DMS153 (cell line): ENCODE measurements at regions not wholly inside any gene's neighbourhood (a gene's known extent, or its start where the extent isn't known, plus 50 kb on each side); places are given as distances from the start of the nearest gene placed in this dataset.
"Not testable (repeated sequence)": the region's sequence is repeated elsewhere in the genome, so short reads cannot be mapped to it uniquely, and the experiment has no call there.

Experiments used
- DNase-seq: peaks from one replicate; lab custom pipeline; 2025; lab: John Stamatoyannopoulos, UW

DNA sequence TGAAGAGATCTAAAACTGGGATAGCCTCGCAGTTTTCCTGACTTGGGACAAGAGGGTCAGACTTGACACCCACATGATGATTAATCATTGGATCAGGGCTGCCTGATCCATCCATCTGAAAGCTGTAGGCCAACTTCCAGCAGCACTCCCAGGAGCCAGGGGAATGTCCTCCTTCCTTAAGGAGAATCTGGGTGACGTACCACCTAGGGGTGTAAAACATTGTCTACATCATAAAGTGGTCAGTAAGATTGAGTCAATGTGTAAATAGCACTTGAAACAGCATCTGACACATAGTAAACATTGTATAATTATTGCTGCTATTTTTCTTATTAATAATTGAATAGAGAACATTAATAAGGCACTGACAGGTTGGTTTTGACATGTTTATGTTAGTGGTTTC lies 392.8 kb downstream of the JRKL start:
- DNase-seq: no peak

- no peak for DNase-seq
Observed at GRCh38 chr11:96783311-96783710, 393.5 kb downstream of the JRKL start.

- no peak for DNase-seq
Observed at GRCh38 chr11:96785073-96785472, 395.3 kb downstream of the JRKL start.

DNA sequence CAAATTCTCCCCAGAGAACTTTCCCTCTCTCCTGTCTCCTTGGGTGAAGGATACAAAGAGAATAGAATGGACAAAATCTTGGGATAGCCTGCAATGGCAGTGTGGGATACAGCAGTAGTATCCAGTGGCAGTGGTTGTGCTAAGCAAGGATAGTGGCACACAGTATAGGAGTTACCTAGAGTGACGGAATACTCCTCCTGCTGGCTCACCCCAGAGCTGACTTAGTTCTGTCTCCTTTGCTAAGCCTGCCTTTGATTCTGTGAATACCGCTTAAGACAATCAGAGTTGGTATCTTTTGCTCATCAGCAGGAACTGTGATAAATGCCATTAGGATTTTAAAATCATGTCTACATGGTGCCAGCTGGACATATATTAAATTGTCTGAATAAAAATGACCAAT lies 404.3 kb downstream of the JRKL start:
- no peak for DNase-seq

- no peak for DNase-seq
Observed at GRCh38 chr11:96798445-96798844, 408.6 kb downstream of the JRKL start.

GRCh38 chr11:96815236-96815635 lies 425.4 kb downstream of the JRKL start:
- DNase-seq: no peak

DNA sequence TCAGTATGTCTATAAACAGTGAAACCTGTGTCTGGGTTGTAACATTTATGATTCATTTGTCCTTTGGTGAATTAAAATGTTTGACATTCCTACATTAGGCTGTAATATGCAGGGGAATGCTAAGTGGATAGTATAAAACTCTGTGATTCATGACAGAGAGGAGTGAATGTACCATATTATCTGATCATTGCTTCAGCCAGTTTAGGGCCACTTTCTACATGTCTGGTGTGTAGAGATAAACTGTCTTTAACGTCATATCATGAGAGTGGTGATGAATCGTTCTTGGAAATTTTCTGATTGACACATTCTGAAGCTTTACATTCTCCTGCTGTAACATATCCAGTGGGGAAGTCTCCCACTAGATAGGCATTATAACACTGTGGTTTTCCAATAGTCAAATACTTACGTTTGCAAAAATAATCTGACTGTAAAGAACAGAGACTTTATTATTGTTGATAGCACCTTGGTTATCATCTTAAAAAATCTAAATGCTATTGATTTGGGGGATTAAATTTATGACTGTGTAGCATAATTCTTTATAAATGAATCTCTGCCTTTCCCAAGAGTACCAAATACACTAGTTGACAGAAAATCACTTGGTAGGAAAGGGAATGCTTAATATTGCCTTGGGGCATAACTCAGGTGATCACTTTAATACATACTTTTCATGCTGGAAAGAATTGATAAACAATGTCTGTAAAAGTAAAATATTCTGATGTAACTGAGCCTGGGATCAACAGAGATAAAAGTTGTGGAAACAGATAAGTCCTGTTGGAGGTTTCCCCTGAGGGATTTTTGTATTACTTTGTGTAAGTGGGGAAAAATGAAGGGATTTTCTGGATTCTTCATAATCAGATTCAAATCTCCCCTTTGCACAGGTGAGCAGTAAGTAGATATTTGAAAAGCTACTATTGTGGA lies 427.9 kb downstream of the JRKL start:
- no peak for DNase-seq

DNA sequence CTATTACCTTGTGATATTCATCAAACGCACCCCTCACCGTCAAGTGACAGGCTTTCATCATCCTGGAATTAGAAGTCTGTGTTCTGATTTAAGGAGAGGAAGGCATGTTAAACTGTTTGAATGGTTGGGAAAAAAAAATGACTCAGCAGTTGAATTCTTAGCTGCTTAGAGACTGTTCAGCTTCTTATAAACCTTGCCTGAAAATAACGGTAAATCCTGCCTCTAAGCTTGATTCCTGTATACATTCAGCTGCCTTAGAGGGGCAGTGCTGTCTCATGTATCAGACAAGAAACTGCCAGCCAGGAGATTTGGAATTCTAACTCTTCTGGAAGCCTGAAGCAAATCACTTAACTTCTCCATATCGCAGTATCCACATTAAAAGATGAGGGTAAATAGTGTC lies 437.4 kb downstream of the JRKL start:
- DNase-seq: no peak

- DNase-seq: no peak
Observed at GRCh38 chr11:96841792-96842191, 452.0 kb downstream of the JRKL start.

GRCh38 chr11:96842731-96843130 lies 452.9 kb downstream of the JRKL start:
- no peak for DNase-seq

GRCh38 chr11:96854425-96854824 lies 464.6 kb downstream of the JRKL start:
- DNase-seq: no peak

GRCh38 chr11:96861722-96862121 lies 471.9 kb downstream of the JRKL start:
- not testable (repeated sequence) for DNase-seq

- DNase-seq: no peak
Observed at GRCh38 chr11:96863520-96863919, 473.7 kb downstream of the JRKL start.

DNA sequence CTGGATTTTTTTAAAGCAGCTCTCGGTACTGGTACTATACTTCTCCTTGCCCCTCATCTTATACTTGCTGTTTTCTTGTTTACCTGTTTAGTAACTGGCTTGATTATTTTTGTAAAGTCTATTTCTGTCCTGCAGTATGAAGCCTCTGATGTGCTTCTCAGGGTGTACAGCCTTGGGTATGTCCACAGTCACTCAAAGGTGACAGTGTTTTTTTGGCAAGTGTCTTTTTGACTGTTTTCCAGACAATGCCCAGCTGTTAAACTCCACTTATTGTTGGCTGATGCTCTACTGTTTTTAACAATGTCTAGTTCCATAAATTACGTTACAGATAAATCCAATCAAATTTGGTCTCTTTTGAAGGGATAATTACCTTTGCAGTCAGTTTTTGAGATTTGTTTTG lies 475.2 kb downstream of the JRKL start:
- no peak for DNase-seq

GRCh38 chr11:96869207-96869606 lies 479.4 kb downstream of the JRKL start:
- no peak for DNase-seq

GRCh38 chr11:96875712-96876111 lies 485.9 kb downstream of the JRKL start:
- no peak for DNase-seq

GRCh38 chr11:96878299-96879051 lies 488.7 kb downstream of the JRKL start:
- DNase-seq: no peak

DNA sequence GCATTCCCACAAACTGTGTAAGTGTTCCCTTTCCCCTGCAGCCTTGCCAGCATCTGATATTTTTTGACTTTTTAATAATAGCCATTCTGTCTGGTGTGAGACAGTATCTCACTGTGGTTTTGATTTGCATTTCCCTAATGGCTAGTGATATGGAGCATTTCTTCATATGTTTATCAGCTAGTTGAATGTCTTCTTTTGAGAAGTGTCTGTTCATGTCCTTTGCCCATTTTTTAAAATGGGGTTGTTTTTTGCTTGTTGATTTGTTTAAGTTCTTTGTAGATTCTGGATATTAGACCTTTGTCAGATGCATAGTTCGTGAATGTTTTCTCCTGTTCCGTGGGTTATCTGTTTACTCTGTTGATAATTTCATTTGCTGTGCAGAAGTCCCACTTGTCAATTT lies 492.8 kb downstream of the JRKL start:
- DNase-seq: not testable (repeated sequence)

- DNase-seq: no peak
Observed at GRCh38 chr11:96885405-96885804, 495.6 kb downstream of the JRKL start.

GRCh38 chr11:96885912-96886311 lies 496.1 kb downstream of the JRKL start:
- DNase-seq: no peak

- DNase-seq: no peak
Observed at GRCh38 chr11:96893988-96894387, 504.2 kb downstream of the JRKL start.

DNA sequence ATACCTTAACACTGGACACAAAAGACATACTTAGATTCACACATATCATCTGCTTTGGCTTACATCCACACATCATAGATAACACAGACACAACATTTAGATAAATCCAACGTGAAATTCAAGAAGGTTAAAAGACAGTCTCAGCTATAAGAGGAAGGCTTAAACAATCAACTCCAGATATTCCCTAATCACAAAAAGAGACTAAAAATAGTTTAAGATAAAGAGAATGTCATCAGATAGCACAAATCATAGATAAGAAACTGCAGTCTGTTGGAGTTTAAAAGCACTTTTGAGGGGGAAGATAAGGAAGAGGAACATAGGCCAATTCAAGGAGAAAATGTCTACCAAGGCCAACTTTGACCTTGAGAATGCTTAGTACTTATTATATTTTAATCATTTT lies 504.8 kb downstream of the JRKL start:
- DNase-seq: no peak

GRCh38 chr11:96899971-96900370 lies 510.2 kb downstream of the JRKL start:
- DNase-seq: no peak
